ENCODE measurements at regions not wholly inside any gene's neighbourhood (a gene's known extent, or its start where the extent isn't known, plus 50 kb on each side); places are given as distances from the start of the nearest gene placed in this dataset.
A peak's percentile ranks its signal among the peaks of the same experiment; 100 is the strongest.

DNA sequence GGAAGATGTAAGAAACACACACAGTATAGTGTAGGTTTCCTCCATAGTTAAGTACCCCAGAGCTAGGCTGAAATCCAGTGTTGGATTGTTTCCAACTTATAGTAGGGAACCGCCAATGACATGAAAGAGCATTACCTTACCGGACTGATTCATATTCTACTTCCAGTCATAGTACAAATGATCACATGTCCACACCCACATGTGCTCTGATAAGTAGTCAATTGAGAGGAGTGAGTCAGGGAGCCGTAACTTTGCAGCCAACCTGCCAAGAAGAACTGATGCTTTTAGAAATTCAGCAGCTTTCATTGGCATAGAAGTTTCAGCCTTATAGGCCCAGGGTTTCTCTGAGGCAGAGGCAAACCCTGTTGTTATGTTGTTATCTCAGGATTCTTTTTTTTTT lies 240.6 kb downstream of the ETS1 start:
- no peak for TF ChIP-seq SUZ12 (IDR thresholded peaks at IDR 0.05; ENCODE audit: extremely low read depth, insufficient read depth, insufficient read length)
- no peak for TF ChIP-seq YY1 (IDR thresholded peaks at IDR 0.05; ENCODE audit: insufficient read depth, insufficient read length)
- TF ChIP-seq ZNF274 (IDR thresholded peaks at IDR 0.05; ENCODE audit: low read depth, low read length): no peak
- H3K27me3 ChIP-seq (ENCODE audit: insufficient read depth, insufficient read length): no peaks in the 10 kb centered on the region
- no peak overlapping the region for H3K4me3 ChIP-seq (ENCODE audit: insufficient read length, low read depth)
- peaks cover 6% of the 10 kb centered on the region for H3K4me1 ChIP-seq (ENCODE audit: insufficient read depth, insufficient read length)
- DNase-seq (ENCODE audit: low read depth, low spot score): no peak
- no peak overlapping the region for H3K9ac ChIP-seq (ENCODE audit: insufficient read length, low read depth)
- H3K9me3 ChIP-seq (ENCODE audit: insufficient read depth, low read length): no peaks in the 10 kb centered on the region
- H3K36me3 ChIP-seq (ENCODE audit: insufficient read depth, insufficient read length, low read length): no peaks in the 10 kb centered on the region

DNA sequence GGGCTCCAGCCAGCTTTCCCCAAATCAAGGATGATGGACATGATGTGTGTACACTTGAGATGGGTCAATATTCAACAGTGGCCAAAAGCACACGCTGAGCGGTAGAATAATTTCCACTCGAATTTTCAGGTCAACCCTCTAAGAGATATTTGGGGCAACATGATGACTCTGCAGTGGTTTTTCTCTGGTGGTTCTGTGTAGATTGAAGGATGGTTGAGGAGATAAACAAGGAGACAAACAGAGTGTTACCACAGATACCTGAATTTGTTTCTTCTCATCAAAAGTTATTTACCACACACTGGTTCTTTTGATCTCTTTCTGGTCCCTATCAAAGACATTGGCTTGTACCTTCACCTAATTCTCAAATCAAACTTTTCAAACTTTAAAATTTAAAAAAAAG lies 242.0 kb downstream of the ETS1 start:
- H3K27me3 ChIP-seq (ENCODE audit: insufficient read depth, insufficient read length): no peaks in the 10 kb centered on the region
- H3K9ac ChIP-seq (ENCODE audit: insufficient read length, low read depth): no peak overlapping the region
- DNase-seq (ENCODE audit: low read depth, low spot score): no peak
- no peak overlapping the region for H3K4me3 ChIP-seq (ENCODE audit: insufficient read length, low read depth)
- no peaks in the 10 kb centered on the region for H3K36me3 ChIP-seq (ENCODE audit: insufficient read depth, insufficient read length, low read length)
- H3K9me3 ChIP-seq (ENCODE audit: insufficient read depth, low read length): no peaks in the 10 kb centered on the region
- no peak for TF ChIP-seq ZNF274 (IDR thresholded peaks at IDR 0.05; ENCODE audit: low read depth, low read length)
- peaks cover 6% of the 10 kb centered on the region for H3K4me1 ChIP-seq (ENCODE audit: insufficient read depth, insufficient read length)

DNA sequence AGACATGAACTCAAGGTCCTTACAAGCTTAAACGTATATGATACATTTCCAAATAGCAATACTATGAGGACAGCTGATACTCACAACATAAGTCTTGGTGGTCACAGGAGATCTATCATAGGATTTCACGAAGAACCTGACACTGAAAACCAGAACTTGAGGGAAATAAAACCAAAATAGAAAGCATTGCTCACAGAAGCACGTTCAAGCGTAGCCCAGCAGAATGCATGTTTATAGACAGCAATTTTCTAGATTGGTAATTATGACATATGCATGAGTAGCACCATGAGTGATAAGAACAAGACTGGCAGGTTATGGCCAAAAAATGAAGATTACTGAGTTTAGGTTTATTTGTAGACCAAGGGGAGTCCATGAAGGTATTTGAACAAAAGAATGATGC lies 243.5 kb downstream of the ETS1 start:
- Histone ChIP-seq H3K9ac (ENCODE audit: insufficient read length, low read depth) (no peak overlapping the region), H3K4me1 (ENCODE audit: insufficient read depth, insufficient read length) (peaks cover 6% of the 10 kb centered on the region), H3K27me3 (ENCODE audit: insufficient read depth, insufficient read length) (no peaks in the 10 kb centered on the region), H3K9me3 (ENCODE audit: insufficient read depth, low read length) (no peaks in the 10 kb centered on the region), H3K36me3 (ENCODE audit: insufficient read depth, insufficient read length, low read length) (no peaks in the 10 kb centered on the region), H3K4me3 (ENCODE audit: insufficient read length, low read depth) (no peak overlapping the region)
- no peak for TF ChIP-seq ZNF274 (IDR thresholded peaks at IDR 0.05; ENCODE audit: low read depth, low read length)
- TF ChIP-seq SUZ12 (IDR thresholded peaks at IDR 0.05; ENCODE audit: extremely low read depth, insufficient read depth, insufficient read length): no peak
- no peak for TF ChIP-seq YY1 (IDR thresholded peaks at IDR 0.05; ENCODE audit: insufficient read depth, insufficient read length)
- no peak for DNase-seq (ENCODE audit: low read depth, low spot score)

DNA sequence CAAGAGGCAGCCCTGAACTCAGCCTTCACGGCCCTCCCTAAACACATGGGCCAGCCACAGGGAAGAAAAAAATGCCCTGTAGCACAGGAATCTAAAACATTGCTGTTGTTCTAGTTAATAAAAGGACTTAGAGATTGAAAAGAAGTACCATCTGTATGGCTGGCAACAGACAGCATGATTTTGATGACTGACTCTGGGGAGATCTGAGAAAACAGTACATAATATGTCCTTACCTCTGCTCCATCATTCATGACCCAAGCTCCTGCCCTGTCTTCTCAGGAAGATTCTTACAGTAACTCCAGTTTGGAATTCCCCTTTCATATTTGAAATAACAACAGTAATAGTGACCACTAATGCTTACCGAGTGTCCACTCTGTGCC lies 244.2 kb downstream of the ETS1 start:
- TF ChIP-seq YY1 (IDR thresholded peaks at IDR 0.05; ENCODE audit: insufficient read depth, insufficient read length) (no peak), SUZ12 (IDR thresholded peaks at IDR 0.05; ENCODE audit: extremely low read depth, insufficient read depth, insufficient read length) (no peak), ZNF274 (IDR thresholded peaks at IDR 0.05; ENCODE audit: low read depth, low read length) (no peak)
- Histone ChIP-seq H3K4me3 (ENCODE audit: insufficient read length, low read depth) (no peak overlapping the region), H3K9ac (ENCODE audit: insufficient read length, low read depth) (no peak overlapping the region), H3K4me1 (ENCODE audit: insufficient read depth, insufficient read length) (peaks cover 6% of the 10 kb centered on the region), H3K27me3 (ENCODE audit: insufficient read depth, insufficient read length) (no peaks in the 10 kb centered on the region), H3K9me3 (ENCODE audit: insufficient read depth, low read length) (no peaks in the 10 kb centered on the region), H3K36me3 (ENCODE audit: insufficient read depth, insufficient read length, low read length) (no peaks in the 10 kb centered on the region)
- DNase-seq (ENCODE audit: low read depth, low spot score): no peak

DNA sequence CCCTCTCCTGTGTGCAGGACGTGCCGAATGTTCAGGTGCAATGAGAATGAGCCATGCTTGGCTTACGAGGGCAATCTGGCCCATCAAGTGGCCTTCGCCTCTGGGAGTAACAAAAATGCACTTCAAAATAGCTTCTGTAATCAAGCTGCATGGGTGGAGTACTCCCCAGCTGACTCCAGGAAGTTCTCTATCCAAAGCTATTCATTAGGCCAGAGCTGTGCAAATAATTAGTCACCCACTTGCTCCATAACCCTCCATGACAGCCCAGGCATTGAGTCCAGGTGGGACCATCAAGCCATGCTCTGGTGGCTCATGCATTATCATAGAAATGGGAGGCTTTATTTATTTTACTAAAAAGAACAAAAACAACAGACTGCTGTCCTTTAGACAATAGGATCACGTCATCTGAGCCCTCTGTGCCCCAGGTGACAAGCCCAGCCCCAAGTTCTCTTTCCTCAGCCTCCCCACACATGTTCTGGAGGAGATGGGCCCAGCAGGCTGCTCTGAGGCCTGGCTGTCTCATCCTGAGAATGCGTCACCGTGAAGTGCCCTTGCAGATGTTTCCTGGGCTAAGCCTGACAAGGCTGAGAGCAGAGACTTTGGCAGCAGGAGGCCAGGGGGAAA lies 244.7 kb downstream of the ETS1 start:
- Histone ChIP-seq H3K9me3 (ENCODE audit: insufficient read depth, low read length) (no peaks in the 10 kb centered on the region), H3K36me3 (ENCODE audit: insufficient read depth, insufficient read length, low read length) (no peaks in the 10 kb centered on the region), H3K9ac (ENCODE audit: insufficient read length, low read depth) (no peak overlapping the region), H3K27me3 (ENCODE audit: insufficient read depth, insufficient read length) (no peaks in the 10 kb centered on the region), H3K4me3 (ENCODE audit: insufficient read length, low read depth) (no peak overlapping the region), H3K4me1 (ENCODE audit: insufficient read depth, insufficient read length) (peaks cover 6% of the 10 kb centered on the region)
- DNase-seq (ENCODE audit: low read depth, low spot score): peak; percentile 39
- TF ChIP-seq YY1 (IDR thresholded peaks at IDR 0.05; ENCODE audit: insufficient read depth, insufficient read length): no peak
- no peak for TF ChIP-seq SUZ12 (IDR thresholded peaks at IDR 0.05; ENCODE audit: extremely low read depth, insufficient read depth, insufficient read length)
- no peak for TF ChIP-seq ZNF274 (IDR thresholded peaks at IDR 0.05; ENCODE audit: low read depth, low read length)

DNA sequence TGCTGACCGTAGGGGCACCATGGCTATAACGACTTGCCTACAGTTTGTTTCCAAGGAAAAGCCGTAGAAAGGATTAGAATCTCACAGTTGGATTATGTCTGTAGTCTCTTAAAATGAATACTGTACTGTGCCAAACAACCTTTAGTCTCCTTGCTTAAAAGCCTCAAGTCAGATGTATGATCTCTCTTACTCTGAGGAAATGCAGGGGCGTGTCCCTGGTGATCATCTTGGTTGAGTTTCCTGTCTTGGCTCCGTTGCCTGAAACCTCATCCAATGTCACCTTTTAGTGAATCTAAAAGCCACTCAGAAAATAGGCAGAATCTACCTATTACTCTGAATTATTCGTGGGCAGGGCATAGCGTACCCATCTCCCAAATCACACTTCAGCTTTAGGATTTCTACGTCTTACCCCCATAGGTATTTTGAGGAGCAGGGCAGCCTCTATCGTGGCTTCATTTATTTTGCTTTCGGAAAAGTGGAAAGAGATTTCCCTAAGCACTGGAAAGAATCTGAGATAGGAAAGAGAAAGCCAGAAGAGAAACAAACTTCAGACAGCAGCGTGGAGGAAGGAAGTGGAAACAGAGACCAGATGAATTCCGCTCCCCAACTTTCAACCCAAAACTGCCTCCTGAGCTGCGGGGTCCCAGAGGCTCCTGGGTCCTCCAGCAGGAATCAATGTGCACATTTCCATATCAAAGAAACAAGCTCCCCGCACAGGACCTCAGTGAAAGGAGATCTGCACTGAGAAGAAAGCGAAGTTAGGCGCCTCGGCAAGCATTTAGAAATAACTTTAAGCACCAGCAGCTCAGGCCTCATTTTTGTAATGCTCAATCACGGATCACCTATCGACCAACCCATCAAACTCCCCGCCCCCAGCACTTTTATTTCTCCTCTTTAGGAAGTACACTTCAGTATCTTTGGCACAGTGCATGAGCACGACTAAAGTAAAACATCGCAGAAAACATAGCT lies 245.8 kb downstream of the ETS1 start:
- no peak for DNase-seq (ENCODE audit: low read depth, low spot score)
- TF ChIP-seq YY1 (IDR thresholded peaks at IDR 0.05; ENCODE audit: insufficient read depth, insufficient read length): no peak
- TF ChIP-seq SUZ12 (IDR thresholded peaks at IDR 0.05; ENCODE audit: extremely low read depth, insufficient read depth, insufficient read length): no peak
- TF ChIP-seq ZNF274 (IDR thresholded peaks at IDR 0.05; ENCODE audit: low read depth, low read length): no peak
- Histone ChIP-seq H3K9ac (ENCODE audit: insufficient read length, low read depth) (no peak overlapping the region), H3K9me3 (ENCODE audit: insufficient read depth, low read length) (no peaks in the 10 kb centered on the region), H3K4me1 (ENCODE audit: insufficient read depth, insufficient read length) (peaks cover 6% of the 10 kb centered on the region), H3K27me3 (ENCODE audit: insufficient read depth, insufficient read length) (no peaks in the 10 kb centered on the region), H3K36me3 (ENCODE audit: insufficient read depth, insufficient read length, low read length) (no peaks in the 10 kb centered on the region), H3K4me3 (ENCODE audit: insufficient read length, low read depth) (no peak overlapping the region)

DNA sequence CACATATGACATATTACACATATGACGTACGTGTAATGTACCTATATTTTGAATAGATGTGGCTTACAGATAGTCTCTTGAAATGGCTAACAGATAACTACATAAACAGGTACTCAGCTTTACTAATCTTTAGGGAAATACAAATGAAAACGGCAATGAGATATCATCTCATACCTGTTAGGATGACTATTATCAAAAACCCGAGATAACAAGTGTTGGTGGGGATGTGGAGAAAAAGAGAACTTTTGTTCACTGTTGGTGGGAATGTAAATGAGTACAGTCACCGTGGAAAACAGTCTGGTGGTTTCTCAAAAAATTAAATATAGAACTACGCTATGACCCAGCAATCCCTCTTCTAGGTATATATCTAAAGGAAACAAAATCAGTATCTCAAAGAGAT lies 247.6 kb downstream of the ETS1 start:
- H3K9me3 ChIP-seq (ENCODE audit: insufficient read depth, low read length): no peaks in the 10 kb centered on the region
- peaks cover 6% of the 10 kb centered on the region for H3K4me1 ChIP-seq (ENCODE audit: insufficient read depth, insufficient read length)
- DNase-seq (ENCODE audit: low read depth, low spot score): no peak
- H3K4me3 ChIP-seq (ENCODE audit: insufficient read length, low read depth): no peak overlapping the region
- no peak overlapping the region for H3K9ac ChIP-seq (ENCODE audit: insufficient read length, low read depth)
- H3K27me3 ChIP-seq (ENCODE audit: insufficient read depth, insufficient read length): no peaks in the 10 kb centered on the region
- TF ChIP-seq ZNF274 (IDR thresholded peaks at IDR 0.05; ENCODE audit: low read depth, low read length): no peak
- no peak for TF ChIP-seq SUZ12 (IDR thresholded peaks at IDR 0.05; ENCODE audit: extremely low read depth, insufficient read depth, insufficient read length)
- no peak for TF ChIP-seq YY1 (IDR thresholded peaks at IDR 0.05; ENCODE audit: insufficient read depth, insufficient read length)
- no peaks in the 10 kb centered on the region for H3K36me3 ChIP-seq (ENCODE audit: insufficient read depth, insufficient read length, low read length)
